ENCODE measurements at regions not wholly inside any gene's neighbourhood (a gene's known extent, or its start where the extent isn't known, plus 50 kb on each side); places are given as distances from the start of the nearest gene placed in this dataset.

GRCh38 chr14:94995551-94995950, 161.8 kb downstream of the DICER1 start:
- no peak for DNase-seq (ENCODE audit: low read depth in 2 of 2)

- DNase-seq (ENCODE audit: low read depth in 2 of 2), result no peak
Observed at GRCh38 chr14:94994245-94994644, 163.1 kb downstream of the DICER1 start.

- DNase-seq (ENCODE audit: low read depth in 2 of 2), result no peak
Observed at GRCh38 chr14:94992046-94992445, 165.3 kb downstream of the DICER1 start.

GRCh38 chr14:94989946-94990345, 167.4 kb downstream of the DICER1 start:
- no peak for DNase-seq (ENCODE audit: low read depth in 2 of 2)

GRCh38 chr14:94989417-94989816, 167.9 kb downstream of the DICER1 start:
- DNase-seq (ENCODE audit: low read depth in 2 of 2), result no peak

- no peak for DNase-seq (ENCODE audit: low read depth in 2 of 2)
Observed at GRCh38 chr14:94987409-94987808, 169.9 kb downstream of the DICER1 start.

- no peak for DNase-seq (ENCODE audit: low read depth in 2 of 2)
Observed at GRCh38 chr14:94979891-94980290, 177.4 kb downstream of the DICER1 start.

GRCh38 chr14:94977016-94977415, 180.3 kb downstream of the DICER1 start:
- no peak for DNase-seq (ENCODE audit: low read depth in 2 of 2)

- DNase-seq (ENCODE audit: low read depth in 2 of 2), result no peak
Observed at GRCh38 chr14:94975366-94975765, 182.0 kb downstream of the DICER1 start.

- DNase-seq (ENCODE audit: low read depth in 2 of 2), result no peak
Observed at GRCh38 chr14:94974893-94975292, 182.4 kb downstream of the DICER1 start.

GRCh38 chr14:94974422-94974821, 182.9 kb downstream of the DICER1 start:
- no peak for DNase-seq (ENCODE audit: low read depth in 2 of 2)

GRCh38 chr14:94971750-94972149, 185.6 kb downstream of the DICER1 start:
- DNase-seq (ENCODE audit: low read depth in 2 of 2), result no peak

- no peak for DNase-seq (ENCODE audit: low read depth in 2 of 2)
Observed at GRCh38 chr14:94970941-94971730, 186.2 kb downstream of the DICER1 start.

- no peak for DNase-seq (ENCODE audit: low read depth in 2 of 2)
Observed at GRCh38 chr14:94969766-94970165, 187.6 kb downstream of the DICER1 start.

GRCh38 chr14:94966868-94967267, 190.5 kb downstream of the DICER1 start:
- no peak for DNase-seq (ENCODE audit: low read depth in 2 of 2)

GRCh38 chr14:94966344-94966743, 191.0 kb downstream of the DICER1 start:
- DNase-seq (ENCODE audit: low read depth in 2 of 2), result no peak

GRCh38 chr14:94965551-94966313, 191.6 kb downstream of the DICER1 start:
- no peak for DNase-seq (ENCODE audit: low read depth in 2 of 2)

GRCh38 chr14:94964931-94965330, 192.4 kb downstream of the DICER1 start:
- no peak for DNase-seq (ENCODE audit: low read depth in 2 of 2)

- no peak for DNase-seq (ENCODE audit: low read depth in 2 of 2)
Observed at GRCh38 chr14:94964181-94964580, 193.1 kb downstream of the DICER1 start.

- DNase-seq (ENCODE audit: low read depth in 2 of 2), result no peak
Observed at GRCh38 chr14:94963051-94963450, 193.1 kb upstream of the GSC start.

GRCh38 chr14:94962166-94962575, 192.3 kb upstream of the GSC start:
- no peak for DNase-seq (ENCODE audit: low read depth in 2 of 2)

- no peak for DNase-seq (ENCODE audit: low read depth in 2 of 2)
Observed at GRCh38 chr14:94961386-94962165, 191.7 kb upstream of the GSC start.
